OCI-LY7 (cell line): ENCODE measurements at regions not wholly inside any gene's neighbourhood (a gene's known extent, or its start where the extent isn't known, plus 50 kb on each side); places are given as distances from the start of the nearest gene placed in this dataset.

Experiments
- CTCF ChIP-seq: fragments of 200-600 bp; sonication (generic); conservative IDR thresholded peaks from 2 replicates; pipeline ENCODE4 v1.5.1; 2014; ENCODE audit warnings: mild to moderate bottlenecking, antibody characterized with exemption, low read length, moderate library complexity, mixed read lengths
- EZH2phosphoT487 ChIP-seq: fragments of 200-600 bp; sonication (generic); IDR thresholded peaks from 2 replicates; pipeline ENCODE4 v1.6.1; 2018; ENCODE audit warnings: low read depth, borderline replicate concordance, mild to moderate bottlenecking, mixed run types, antibody characterized with exemption, low read length, moderate library complexity, mixed read lengths

- no peak for TF ChIP-seq CTCF
- no peak for TF ChIP-seq EZH2phosphoT487
Observed at GRCh38 chr18:46301081-46301480, 196.9 kb downstream of the HAUS1 start.
